ENCODE measurements at regions not wholly inside any gene's neighbourhood (a gene's known extent, or its start where the extent isn't known, plus 50 kb on each side); places are given as distances from the start of the nearest gene placed in this dataset.
"Not testable (repeated sequence)": the region's sequence is repeated elsewhere in the genome, so short reads cannot be mapped to it uniquely, and the experiment has no call there.

- not testable (repeated sequence) for DNase-seq
Observed at GRCh38 chr7:56697058-56697457, 435.2 kb downstream of the ZNF479 start.

- no peak for DNase-seq
Observed at GRCh38 chr7:56686276-56686859, 445.9 kb downstream of the ZNF479 start.

GRCh38 chr7:56639173-56639746, 493.0 kb downstream of the ZNF479 start:
- no peak for DNase-seq

- DNase-seq: no peak
Observed at GRCh38 chr7:56609852-56610355, 493.7 kb upstream of the NUPR2 start.

GRCh38 chr7:56605146-56605545, 488.9 kb upstream of the NUPR2 start:
- DNase-seq: no peak

- DNase-seq: no peak
Observed at GRCh38 chr7:56578612-56579011, 462.4 kb upstream of the NUPR2 start.

GRCh38 chr7:56570968-56571367, 454.8 kb upstream of the NUPR2 start:
- DNase-seq: no peak

- DNase-seq: no peak
Observed at GRCh38 chr7:56538541-56539429, 422.6 kb upstream of the NUPR2 start.

- no peak for DNase-seq
Observed at GRCh38 chr7:56537952-56538351, 421.7 kb upstream of the NUPR2 start.

GRCh38 chr7:56537477-56537876, 421.3 kb upstream of the NUPR2 start:
- DNase-seq: no peak

GRCh38 chr7:56495165-56495564, 378.9 kb upstream of the NUPR2 start:
- no peak for DNase-seq

- DNase-seq: no peak
Observed at GRCh38 chr7:56493704-56494450, 377.7 kb upstream of the NUPR2 start.

- DNase-seq: no peak
Observed at GRCh38 chr7:56493196-56493595, 377.0 kb upstream of the NUPR2 start.

GRCh38 chr7:56491636-56492425, 375.6 kb upstream of the NUPR2 start:
- DNase-seq: no peak

GRCh38 chr7:56483861-56484550, 367.8 kb upstream of the NUPR2 start:
- DNase-seq: no peak

- no peak for DNase-seq
Observed at GRCh38 chr7:56483153-56483552, 366.9 kb upstream of the NUPR2 start.

- no peak for DNase-seq
Observed at GRCh38 chr7:56479748-56480147, 363.5 kb upstream of the NUPR2 start.

- DNase-seq: no peak
Observed at GRCh38 chr7:56479136-56479535, 362.9 kb upstream of the NUPR2 start.

- DNase-seq: no peak
Observed at GRCh38 chr7:56474271-56474670, 358.1 kb upstream of the NUPR2 start.

GRCh38 chr7:56471811-56472210, 355.6 kb upstream of the NUPR2 start:
- no peak for DNase-seq

Measured in right hindlimb (tissue), 1 donor.